ENCODE measurements at regions not wholly inside any gene's neighbourhood (a gene's known extent, or its start where the extent isn't known, plus 50 kb on each side); places are given as distances from the start of the nearest gene placed in this dataset.

GRCh38 chr16:85172455-85173145 lies 60.3 kb upstream of the CIBAR2 start:
- H3K4me3 ChIP-seq (ENCODE audit: low read depth in 1 of 2, low read length in 1 of 2): no peak overlapping the region

DNA sequence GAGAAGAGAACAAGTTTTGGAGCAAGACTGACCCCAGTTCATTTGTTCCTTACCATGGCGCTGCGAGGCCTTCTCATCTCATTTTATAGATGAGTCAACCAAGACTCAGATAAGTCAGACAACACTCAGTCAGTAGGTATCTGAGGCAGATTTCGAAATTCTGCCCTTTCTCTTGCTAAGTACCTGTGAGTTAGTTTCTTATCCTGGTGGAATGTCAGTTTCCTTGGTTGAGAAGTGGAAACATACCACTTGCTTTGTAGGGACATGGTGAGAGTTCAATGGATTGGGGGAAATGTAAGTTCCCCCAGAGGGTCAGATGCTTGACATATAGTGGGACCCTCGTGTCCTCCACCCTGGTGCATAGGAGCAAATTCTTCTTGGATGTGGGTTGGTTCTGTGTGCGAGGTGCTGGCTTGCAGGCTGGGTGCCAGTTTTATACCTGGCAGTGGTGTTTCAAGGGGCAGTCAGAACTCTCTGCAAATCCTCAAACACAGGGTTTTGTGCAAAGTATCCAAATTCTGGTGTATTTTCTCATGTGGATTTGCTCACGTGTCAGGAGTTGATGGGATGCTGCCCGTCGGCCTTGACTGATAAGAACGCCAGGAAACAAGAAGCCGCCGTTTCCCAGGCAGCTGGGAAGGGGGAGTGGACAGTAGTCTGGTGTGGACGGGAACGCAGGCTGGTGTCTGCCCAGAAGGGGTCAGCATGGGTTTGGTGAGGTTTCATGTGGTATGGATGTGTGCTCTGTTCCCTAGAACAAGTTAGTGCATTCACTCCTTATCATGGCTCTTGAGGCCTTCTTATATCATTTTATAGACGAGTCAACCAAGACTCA lies 61.1 kb upstream of the CIBAR2 start:
- H3K9me3 ChIP-seq: no peaks in the 10 kb centered on the region
- H3K4me3 ChIP-seq (ENCODE audit: low read depth in 1 of 2, low read length in 1 of 2): no peak overlapping the region
- no peak for TF ChIP-seq CTCF (IDR thresholded peaks at IDR 0.05)
- no peaks in the 10 kb centered on the region for H3K4me1 ChIP-seq (ENCODE audit: control insufficient read depth in 1 of 2, insufficient read depth in 1 of 2, low read depth in 1 of 2, low read length in 1 of 2)
- no peaks in the 10 kb centered on the region for H3K36me3 ChIP-seq
- peaks cover 93% of the 10 kb centered on the region for H3K27me3 ChIP-seq
- no peak overlapping the region for H3K27ac ChIP-seq

More at GRCh38 chr16:85172455-85173145, 60.3 kb upstream of the CIBAR2 start:
- Histone ChIP-seq H3K36me3 (no peaks in the 10 kb centered on the region), H3K4me1 (ENCODE audit: control insufficient read depth in 1 of 2, insufficient read depth in 1 of 2, low read depth in 1 of 2, low read length in 1 of 2) (no peaks in the 10 kb centered on the region), H3K27ac (no peak overlapping the region), H3K27me3 (peaks cover 96% of the 10 kb centered on the region), H3K9me3 (no peaks in the 10 kb centered on the region)
- no peak for TF ChIP-seq CTCF (IDR thresholded peaks at IDR 0.05)

DNA sequence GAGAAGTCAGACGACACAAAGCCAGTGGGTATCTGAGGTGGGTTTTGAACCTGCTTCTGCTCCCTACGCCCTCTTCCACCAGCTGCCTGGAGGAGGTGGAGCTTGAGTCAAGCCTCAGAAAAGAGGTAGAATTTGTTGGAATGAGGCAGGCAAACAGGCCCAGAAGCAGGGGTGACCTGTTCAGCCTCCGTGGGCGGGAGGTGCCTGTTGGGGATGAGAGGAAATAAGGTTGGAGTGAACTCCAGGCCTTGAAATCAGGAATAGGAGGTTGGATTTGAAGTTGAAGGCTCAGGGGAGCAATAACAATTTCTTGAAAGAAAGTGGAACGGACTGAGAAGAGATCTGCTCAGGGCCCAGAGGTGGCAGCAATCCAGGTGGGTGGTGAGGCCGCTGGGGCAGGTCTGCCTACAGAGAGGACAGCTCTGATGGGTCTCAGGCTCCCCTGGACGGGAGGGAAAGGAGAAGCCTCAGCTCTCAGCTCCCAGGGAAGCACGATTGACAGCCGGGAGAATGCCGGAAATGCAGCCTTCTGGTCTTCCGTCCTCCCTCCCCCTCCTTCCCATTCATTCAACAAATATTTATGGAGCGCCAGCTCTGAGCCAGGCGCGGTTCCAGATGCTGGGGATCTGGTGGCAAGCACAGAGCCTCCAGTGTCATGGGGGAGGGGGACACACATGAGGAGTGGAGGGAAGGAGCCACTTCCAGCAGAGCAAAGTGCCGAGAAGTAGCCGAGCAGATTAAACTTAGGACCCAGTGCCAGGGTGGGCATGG lies 61.9 kb upstream of the CIBAR2 start:
- no peak for TF ChIP-seq CTCF (IDR thresholded peaks at IDR 0.05)
- Histone ChIP-seq H3K27me3 (peaks cover 87% of the 10 kb centered on the region), H3K36me3 (no peaks in the 10 kb centered on the region), H3K4me1 (ENCODE audit: control insufficient read depth in 1 of 2, insufficient read depth in 1 of 2, low read depth in 1 of 2, low read length in 1 of 2) (no peaks in the 10 kb centered on the region), H3K4me3 (ENCODE audit: low read depth in 1 of 2, low read length in 1 of 2) (no peak overlapping the region), H3K27ac (no peak overlapping the region), H3K9me3 (no peaks in the 10 kb centered on the region)

DNA sequence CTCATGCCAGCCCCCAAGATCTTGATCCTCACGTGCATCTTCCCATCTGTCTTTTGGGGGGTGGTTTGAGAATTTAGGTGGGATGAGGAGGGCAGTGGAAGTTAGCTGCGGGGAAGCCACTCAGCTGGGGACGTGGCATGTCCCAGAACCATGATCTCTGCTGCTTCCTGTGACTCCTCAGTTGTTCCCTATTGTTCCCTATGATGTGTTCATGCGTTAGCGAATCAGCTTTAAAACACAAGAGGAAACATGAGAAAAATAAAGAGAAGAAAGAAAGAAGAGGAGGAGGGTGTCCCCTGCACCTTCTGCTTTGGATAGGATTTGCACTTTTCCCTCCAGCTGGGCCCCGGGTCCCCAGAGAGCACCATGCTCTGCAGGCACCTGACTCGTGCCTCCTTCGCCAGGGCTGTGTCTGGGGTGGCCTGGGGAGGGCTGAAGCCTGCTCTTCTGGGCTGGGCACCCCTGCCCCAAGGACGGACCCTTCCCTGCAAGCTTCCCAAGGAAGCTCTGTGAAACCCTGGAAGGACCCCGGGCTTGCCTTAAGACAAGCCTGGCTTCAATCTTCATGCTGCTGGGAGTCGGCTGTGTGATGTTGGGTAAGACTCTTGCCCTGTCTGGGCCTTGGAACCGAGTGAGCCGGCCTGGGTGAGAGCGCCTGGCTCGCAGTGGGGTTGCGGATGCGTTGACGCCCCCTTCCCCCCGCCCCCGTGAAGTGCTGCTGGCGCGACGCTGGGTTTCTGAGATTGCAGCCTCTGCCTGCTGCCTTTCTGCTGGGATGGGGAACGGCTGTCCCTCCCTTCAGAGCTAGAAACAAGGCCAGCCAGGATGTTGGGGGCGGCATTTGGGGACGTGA lies 62.8 kb upstream of the CIBAR2 start:
- H3K4me3 ChIP-seq (ENCODE audit: low read depth in 1 of 2, low read length in 1 of 2): no peak overlapping the region
- no peaks in the 10 kb centered on the region for H3K4me1 ChIP-seq (ENCODE audit: control insufficient read depth in 1 of 2, insufficient read depth in 1 of 2, low read depth in 1 of 2, low read length in 1 of 2)
- H3K9me3 ChIP-seq: no peaks in the 10 kb centered on the region
- no peak for TF ChIP-seq CTCF (IDR thresholded peaks at IDR 0.05)
- H3K36me3 ChIP-seq: no peaks in the 10 kb centered on the region
- peaks cover 79% of the 10 kb centered on the region for H3K27me3 ChIP-seq
- no peak overlapping the region for H3K27ac ChIP-seq

- Histone ChIP-seq H3K9me3 (no peaks in the 10 kb centered on the region), H3K27me3 (peaks cover 73% of the 10 kb centered on the region), H3K27ac (no peak overlapping the region), H3K36me3 (no peaks in the 10 kb centered on the region), H3K4me1 (ENCODE audit: control insufficient read depth in 1 of 2, insufficient read depth in 1 of 2, low read depth in 1 of 2, low read length in 1 of 2) (no peaks in the 10 kb centered on the region), H3K4me3 (ENCODE audit: low read depth in 1 of 2, low read length in 1 of 2) (no peak overlapping the region)
- no peak for TF ChIP-seq CTCF (IDR thresholded peaks at IDR 0.05)
These were observed 63.5 kb upstream of the CIBAR2 start for GRCh38 chr16:85175724-85176233.
